HG03558 (cell line): ENCODE measurements at regions not wholly inside any gene's neighbourhood (a gene's known extent, or its start where the extent isn't known, plus 50 kb on each side); places are given as distances from the start of the nearest gene placed in this dataset.
"Not testable (repeated sequence)": the region's sequence is repeated elsewhere in the genome, so short reads cannot be mapped to it uniquely, and the experiment has no call there.

Source experiments
- ATAC-seq: cut with Tn5 transposase; IDR thresholded peaks from one replicate; pipeline ENCODE4 v1.9.1; 2021; ENCODE audit warnings: moderate number of reproducible peaks; ENCODE audit not compliant: unreplicated experiment; ENCODE audit errors: extremely low read depth

- no peak for ATAC-seq
These were observed 245.4 kb upstream of the MEIS1 start for GRCh38 chr2:66189553-66189952.

DNA sequence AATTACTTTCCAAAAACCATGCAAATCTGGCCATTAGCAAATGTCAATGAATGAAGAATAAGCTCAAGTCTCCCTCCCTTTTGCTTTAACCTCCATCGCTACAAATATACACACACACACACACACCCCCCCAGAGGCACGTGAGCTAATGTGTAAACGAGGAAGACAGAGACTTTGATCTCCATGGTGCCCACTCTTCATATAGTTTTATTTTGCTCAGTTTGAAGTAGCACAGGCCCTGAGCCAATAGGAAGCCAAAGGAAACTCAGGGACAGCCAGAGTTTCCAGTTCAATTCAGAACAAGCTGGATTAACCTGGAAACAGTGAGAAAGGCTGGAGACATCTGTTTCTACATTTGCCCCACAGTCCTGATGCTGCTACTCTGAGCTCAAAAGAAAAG, 248.4 kb upstream of the MEIS1 start:
- no peak for ATAC-seq

- no peak for ATAC-seq
These were observed 249.3 kb upstream of the MEIS1 start for GRCh38 chr2:66185497-66186054.

- ATAC-seq, result not testable (repeated sequence)
These were observed 257.7 kb upstream of the MEIS1 start for GRCh38 chr2:66177128-66177796.

- no peak for ATAC-seq
These were observed 260.4 kb upstream of the MEIS1 start for GRCh38 chr2:66174491-66174890.

DNA sequence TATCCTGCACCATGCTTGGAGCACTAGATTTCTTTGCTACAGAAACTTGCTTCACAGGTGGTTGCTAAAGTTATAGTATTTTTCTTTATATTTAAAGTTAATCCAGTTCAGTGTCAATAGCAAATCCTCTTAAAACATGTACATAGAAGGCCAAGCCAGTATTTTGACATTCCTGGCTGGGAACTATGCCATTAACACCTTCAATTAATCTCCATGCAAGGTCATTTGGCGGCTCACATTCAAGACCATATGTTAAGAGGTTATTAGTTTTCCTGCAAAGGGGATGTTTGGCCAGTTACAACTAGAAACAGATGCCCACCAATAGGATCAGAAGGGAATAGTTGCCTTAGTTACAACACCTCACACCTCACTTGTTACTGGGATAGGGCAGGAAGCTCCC, 261.3 kb upstream of the MEIS1 start:
- ATAC-seq, result no peak

- ATAC-seq, result no peak
These were observed 263.4 kb upstream of the MEIS1 start for GRCh38 chr2:66171530-66171929.

DNA sequence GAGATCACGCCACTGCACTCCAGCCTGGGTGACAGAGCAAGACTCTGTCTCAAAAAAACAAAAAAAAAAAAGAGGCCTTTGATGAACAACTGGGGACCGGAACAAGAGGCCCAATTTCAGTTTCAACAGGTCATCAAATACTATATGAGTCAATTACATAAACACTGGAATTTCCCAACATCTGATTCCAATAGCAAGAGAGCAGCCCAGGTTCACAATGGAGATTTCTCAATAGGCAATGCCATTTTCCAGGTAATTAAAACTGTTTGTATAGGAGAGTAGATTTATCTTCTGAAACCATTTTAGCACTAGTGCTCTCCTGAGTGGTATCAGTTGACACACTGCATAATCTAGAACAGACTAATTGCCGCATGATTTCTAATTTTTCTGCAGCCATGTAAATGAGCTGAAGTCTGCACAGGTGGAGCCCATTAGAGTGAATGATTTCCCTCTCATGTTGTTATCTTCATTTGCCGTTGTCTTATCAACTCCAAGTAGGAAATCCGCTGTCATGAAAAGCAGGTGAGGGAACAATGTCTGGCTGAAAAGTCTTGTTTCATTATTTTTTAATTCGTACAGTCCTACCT, 264.1 kb upstream of the MEIS1 start:
- no peak for ATAC-seq

DNA sequence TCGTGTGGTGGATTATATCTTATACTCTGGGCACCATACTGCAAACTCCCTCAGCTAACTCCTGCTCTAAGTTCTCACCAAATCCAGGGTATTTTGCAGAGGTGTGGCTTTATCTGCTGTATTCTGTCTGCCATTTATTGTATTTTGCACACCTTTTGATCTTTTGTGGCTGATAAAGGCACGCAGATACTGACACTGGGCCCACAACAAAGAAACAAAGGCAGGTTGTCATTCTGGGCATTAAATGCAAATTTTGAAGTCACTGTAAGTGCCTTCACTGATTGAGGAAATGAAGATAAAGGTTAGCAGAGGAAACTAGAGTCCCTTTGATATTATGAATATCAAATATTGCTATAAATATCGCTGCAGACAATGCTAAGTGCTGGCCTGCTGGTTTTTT, 265.8 kb upstream of the MEIS1 start:
- no peak for ATAC-seq

DNA sequence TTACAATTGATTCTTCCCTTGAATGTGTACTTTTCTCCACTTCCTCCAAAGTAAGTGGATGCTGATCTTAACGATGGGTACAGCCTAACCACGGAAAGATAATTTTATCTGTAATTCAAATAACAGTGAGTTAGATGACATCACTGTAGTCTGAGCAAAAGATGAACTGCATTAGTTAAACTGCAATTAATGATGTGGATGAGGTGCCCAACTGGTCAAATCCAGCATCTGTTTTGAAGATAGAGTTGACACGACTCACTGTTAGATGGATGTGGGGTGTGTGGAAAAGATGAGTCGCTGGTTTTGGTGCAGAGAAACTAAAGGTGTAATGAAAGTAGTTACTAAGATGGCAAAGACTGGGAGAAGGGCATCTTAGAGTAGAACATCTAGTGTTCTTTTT, 270.5 kb upstream of the MEIS1 start:
- no peak for ATAC-seq

GRCh38 chr2:66156171-66156570, 278.8 kb upstream of the MEIS1 start:
- no peak for ATAC-seq

DNA sequence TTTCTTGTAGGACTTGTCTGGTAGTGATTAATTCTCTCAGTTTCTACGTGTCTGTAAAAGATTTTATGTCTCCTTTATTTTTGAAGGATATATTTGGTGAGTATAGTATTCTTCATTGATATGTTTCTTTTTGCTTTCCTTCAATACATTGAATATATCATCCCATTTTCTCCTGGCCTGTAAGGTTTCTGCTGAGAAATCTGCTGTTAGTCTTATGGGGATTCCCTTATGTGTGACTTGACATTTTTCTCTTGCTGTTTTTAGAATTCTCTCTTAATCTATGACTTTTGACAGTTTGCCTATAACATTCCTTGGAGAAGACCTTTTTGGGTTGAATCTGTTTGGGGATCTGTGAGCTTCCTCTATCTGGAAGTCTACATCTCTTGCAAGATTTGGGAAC, 281.0 kb upstream of the MEIS1 start:
- ATAC-seq, result no peak

- ATAC-seq, result no peak
These were observed 289.4 kb upstream of the MEIS1 start for GRCh38 chr2:66145490-66145889.

- not testable (repeated sequence) for ATAC-seq
These were observed 290.6 kb upstream of the MEIS1 start for GRCh38 chr2:66144324-66144723.

DNA sequence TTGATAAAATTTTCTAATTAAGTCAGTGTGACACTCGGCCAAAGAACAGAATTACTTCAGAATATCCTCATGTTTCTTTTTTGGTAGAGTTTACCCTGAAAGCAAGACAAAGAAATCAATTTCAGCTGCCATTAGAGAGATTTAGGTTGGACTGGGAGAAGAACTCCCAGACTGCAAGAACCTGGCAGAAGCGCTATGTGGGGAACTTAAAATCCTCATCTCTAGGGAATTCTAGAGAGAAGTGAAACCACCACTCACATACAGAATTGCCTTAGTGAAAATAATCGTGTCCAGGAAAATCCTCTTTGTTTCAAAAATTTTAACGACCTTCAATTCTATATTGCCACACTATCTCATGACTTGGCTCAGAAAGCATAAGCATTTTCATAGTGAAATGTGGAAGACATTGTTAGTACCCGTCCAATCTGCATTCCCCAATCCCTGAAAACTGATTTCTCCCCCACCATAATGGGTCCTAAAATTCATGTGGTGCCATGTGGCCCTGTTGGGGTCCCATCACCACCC, 297.3 kb upstream of the MEIS1 start:
- no peak for ATAC-seq

DNA sequence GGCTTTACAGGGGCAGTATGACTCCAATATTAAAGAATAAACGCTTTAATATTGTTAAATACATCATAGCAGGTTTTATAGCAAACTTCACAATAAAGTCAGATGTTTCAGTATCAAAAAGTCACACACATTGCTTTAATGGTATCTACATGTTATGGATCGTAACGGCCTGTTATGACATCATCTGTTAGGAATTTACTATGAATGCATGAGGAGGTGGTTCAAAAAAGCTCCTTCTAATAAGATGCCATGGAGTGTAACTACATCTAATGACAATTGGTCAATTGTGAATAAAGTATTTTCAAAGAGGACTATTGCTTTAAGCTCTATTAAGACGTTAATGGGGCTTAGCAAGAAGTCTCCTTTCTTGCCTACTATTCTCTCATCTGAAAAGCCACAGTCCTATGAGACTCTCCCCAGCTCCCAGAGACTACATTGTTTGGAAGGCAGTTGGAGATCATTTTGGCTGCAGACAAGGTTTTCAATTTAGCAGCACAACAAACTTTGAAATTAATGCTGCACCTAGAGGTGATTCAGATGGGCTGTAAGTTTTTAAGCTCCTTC, 300.7 kb upstream of the MEIS1 start:
- ATAC-seq, result no peak

- ATAC-seq, result no peak
These were observed 307.3 kb upstream of the MEIS1 start for GRCh38 chr2:66127656-66128055.

DNA sequence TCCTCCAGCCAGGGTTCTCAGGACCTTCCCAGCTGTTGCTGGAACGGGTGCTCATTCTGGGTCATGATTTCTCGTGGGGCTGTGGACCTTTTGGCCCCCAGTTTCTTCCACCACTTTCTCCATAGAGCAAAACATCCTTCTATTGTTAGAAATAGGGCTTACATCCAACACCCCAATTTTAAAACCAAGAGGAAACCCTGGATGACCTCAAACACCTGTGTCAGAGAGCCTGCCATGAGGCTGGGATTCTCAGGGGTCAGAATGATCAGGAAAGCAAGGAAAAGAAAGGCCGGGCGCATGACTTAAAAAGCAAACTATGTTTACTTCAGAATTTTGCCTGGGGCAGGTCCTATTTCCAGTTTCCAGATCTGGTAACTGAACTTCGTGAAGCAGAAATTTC, 307.9 kb upstream of the MEIS1 start:
- no peak for ATAC-seq

DNA sequence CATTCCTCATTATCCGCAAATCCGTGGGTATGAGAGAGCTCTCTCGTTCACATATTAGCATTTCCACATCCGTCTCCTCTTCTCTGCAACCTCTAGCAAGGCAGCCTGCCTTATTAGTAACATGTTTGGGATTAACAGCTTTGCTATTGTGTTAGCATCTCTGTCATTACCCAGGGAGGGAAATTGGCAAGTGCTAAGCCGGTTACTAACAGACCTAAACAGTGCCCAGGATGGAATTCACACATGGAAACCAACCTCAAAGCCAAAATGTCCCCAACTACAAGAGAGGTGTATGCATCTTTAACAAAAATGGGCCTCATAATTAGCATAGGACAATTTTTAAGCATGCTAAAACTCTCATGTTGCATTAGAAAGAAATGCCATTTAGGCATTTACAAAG, 309.0 kb upstream of the MEIS1 start:
- ATAC-seq, result no peak

DNA sequence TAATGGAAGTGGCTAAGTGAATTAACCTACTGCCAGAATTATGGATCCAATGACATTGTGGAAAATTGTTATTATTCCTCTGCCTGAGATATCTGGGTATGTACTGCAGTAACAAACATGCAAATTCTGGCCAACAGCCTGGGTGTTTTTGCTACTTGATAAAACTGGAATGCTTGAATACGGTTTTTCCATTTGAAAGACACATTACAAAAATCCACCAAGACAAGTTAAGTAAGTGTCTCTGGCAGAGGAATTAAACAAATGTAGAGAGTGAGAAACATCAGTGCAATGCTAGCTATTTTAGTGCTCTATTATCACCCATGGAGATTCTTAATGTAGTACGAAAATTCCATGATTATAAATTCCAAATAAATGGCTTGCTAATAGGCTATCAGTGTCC, 312.4 kb upstream of the MEIS1 start:
- no peak for ATAC-seq

DNA sequence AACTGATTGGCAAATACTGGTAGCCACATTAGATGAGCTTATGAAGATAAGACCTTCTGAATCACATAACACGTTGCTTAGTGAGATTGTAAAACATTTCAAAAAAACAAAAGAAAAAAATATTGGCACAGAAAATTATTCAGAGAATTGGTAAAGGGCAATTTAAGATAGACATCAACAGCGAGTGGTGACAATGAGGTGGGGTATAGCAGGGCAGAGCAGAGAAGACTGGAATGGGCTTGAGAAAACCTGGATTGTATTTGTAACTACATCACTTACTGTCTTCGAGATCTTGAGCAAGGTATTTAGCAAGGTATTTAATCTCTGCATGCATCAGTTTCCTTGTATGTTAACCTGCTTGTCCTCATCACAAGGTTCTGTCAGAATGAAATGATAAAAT, 313.0 kb upstream of the MEIS1 start:
- no peak for ATAC-seq
